ENCODE measurements at regions not wholly inside any gene's neighbourhood (a gene's known extent, or its start where the extent isn't known, plus 50 kb on each side); places are given as distances from the start of the nearest gene placed in this dataset.

- TF ChIP-seq CTCF (IDR thresholded peaks at IDR 0.05; ENCODE audit: low read depth, low read length) (no peak), POLR2A (IDR thresholded peaks at IDR 0.05; ENCODE audit: extremely low read depth, insufficient read length) (no peak)
Observed at GRCh38 chr6:167679122-167679736, 147.5 kb upstream of the AFDN start.
